ENCODE measurements at regions not wholly inside any gene's neighbourhood (a gene's known extent, or its start where the extent isn't known, plus 50 kb on each side); places are given as distances from the start of the nearest gene placed in this dataset.

GRCh38 chr10:78547397-78547796 is 513.7 kb downstream of the RPS24 start:
- no peak overlapping the region for H3K27ac ChIP-seq (ENCODE audit: low read length)
- no CpG with 5 or more reads among the region's 6 CpGs for WGBS (ENCODE audit: insufficient coverage, low lambda C conversion rate)
- H3K4me1 ChIP-seq (ENCODE audit: control insufficient read depth, insufficient read depth, low read length) = peaks cover 34% of the 10 kb centered on the region
- DNase-seq = peak in 1 of 2 donors; percentile 43
- no peaks in the 10 kb centered on the region for H3K27me3 ChIP-seq (ENCODE audit: control insufficient read depth, insufficient read depth, low read length)
- H3K36me3 ChIP-seq (ENCODE audit: control insufficient read depth, insufficient read depth, low read length) = no peaks in the 10 kb centered on the region
- no peaks in the 10 kb centered on the region for H3K9me3 ChIP-seq (ENCODE audit: control insufficient read depth, low read depth, low read length)
- H3K4me3 ChIP-seq (ENCODE audit: low read length) = no peak overlapping the region

- Histone ChIP-seq H3K27me3 (ENCODE audit: control insufficient read depth, insufficient read depth, low read length) (no peaks in the 10 kb centered on the region), H3K4me1 (ENCODE audit: control insufficient read depth, insufficient read depth, low read length) (peaks cover 36% of the 10 kb centered on the region), H3K4me3 (ENCODE audit: low read length) (no peak overlapping the region), H3K36me3 (ENCODE audit: control insufficient read depth, insufficient read depth, low read length) (no peaks in the 10 kb centered on the region), H3K27ac (ENCODE audit: low read length) (no peak overlapping the region), H3K9me3 (ENCODE audit: control insufficient read depth, low read depth, low read length) (no peaks in the 10 kb centered on the region)
- DNase-seq = no peak
Observed at GRCh38 chr10:78547905-78548304, 514.2 kb downstream of the RPS24 start.

GRCh38 chr10:78548369-78548768 is 514.7 kb downstream of the RPS24 start:
- H3K27me3 ChIP-seq (ENCODE audit: control insufficient read depth, insufficient read depth, low read length) = no peaks in the 10 kb centered on the region
- H3K9me3 ChIP-seq (ENCODE audit: control insufficient read depth, low read depth, low read length) = no peaks in the 10 kb centered on the region
- no peaks in the 10 kb centered on the region for H3K36me3 ChIP-seq (ENCODE audit: control insufficient read depth, insufficient read depth, low read length)
- H3K27ac ChIP-seq (ENCODE audit: low read length) = no peak overlapping the region
- no peak for DNase-seq
- H3K4me1 ChIP-seq (ENCODE audit: control insufficient read depth, insufficient read depth, low read length) = peaks cover 38% of the 10 kb centered on the region
- 90% methylated on average over 2 of the region's 3 CpGs for WGBS (ENCODE audit: insufficient coverage, low lambda C conversion rate)
- H3K4me3 ChIP-seq (ENCODE audit: low read length) = no peak overlapping the region

GRCh38 chr10:78549140-78549935 is 515.7 kb downstream of the RPS24 start:
- Histone ChIP-seq H3K4me1 (ENCODE audit: control insufficient read depth, insufficient read depth, low read length) (peaks cover 29% of the 10 kb centered on the region), H3K36me3 (ENCODE audit: control insufficient read depth, insufficient read depth, low read length) (no peaks in the 10 kb centered on the region), H3K27ac (ENCODE audit: low read length) (no peak overlapping the region), H3K4me3 (ENCODE audit: low read length) (no peak overlapping the region), H3K9me3 (ENCODE audit: control insufficient read depth, low read depth, low read length) (no peaks in the 10 kb centered on the region), H3K27me3 (ENCODE audit: control insufficient read depth, insufficient read depth, low read length) (no peaks in the 10 kb centered on the region)
- WGBS (ENCODE audit: insufficient coverage, low lambda C conversion rate) = 74% methylated on average over 2 of the region's 9 CpGs
- DNase-seq = no peak

GRCh38 chr10:78550090-78550489 is 516.4 kb downstream of the RPS24 start:
- H3K9me3 ChIP-seq (ENCODE audit: control insufficient read depth, low read depth, low read length) = no peaks in the 10 kb centered on the region
- peak in 1 of 2 donors; percentile 62 for DNase-seq
- no CpG with 5 or more reads among the region's 4 CpGs for WGBS (ENCODE audit: insufficient coverage, low lambda C conversion rate)
- no peaks in the 10 kb centered on the region for H3K36me3 ChIP-seq (ENCODE audit: control insufficient read depth, insufficient read depth, low read length)
- H3K4me1 ChIP-seq (ENCODE audit: control insufficient read depth, insufficient read depth, low read length) = peaks cover 29% of the 10 kb centered on the region
- no peaks in the 10 kb centered on the region for H3K27me3 ChIP-seq (ENCODE audit: control insufficient read depth, insufficient read depth, low read length)
- H3K27ac ChIP-seq (ENCODE audit: low read length) = peak overlapping the region; percentile 86
- H3K4me3 ChIP-seq (ENCODE audit: low read length) = no peak overlapping the region

GRCh38 chr10:78550716-78551115 is 517.1 kb downstream of the RPS24 start:
- peak overlapping the region; percentile 86 for H3K27ac ChIP-seq (ENCODE audit: low read length)
- no peaks in the 10 kb centered on the region for H3K27me3 ChIP-seq (ENCODE audit: control insufficient read depth, insufficient read depth, low read length)
- H3K36me3 ChIP-seq (ENCODE audit: control insufficient read depth, insufficient read depth, low read length) = no peaks in the 10 kb centered on the region
- WGBS (ENCODE audit: insufficient coverage, low lambda C conversion rate) = 20% methylated on average over 2 of the region's 4 CpGs
- no peak overlapping the region for H3K4me3 ChIP-seq (ENCODE audit: low read length)
- H3K9me3 ChIP-seq (ENCODE audit: control insufficient read depth, low read depth, low read length) = no peaks in the 10 kb centered on the region
- DNase-seq = peak in 1 of 2 donors; percentile 65
- peaks cover 29% of the 10 kb centered on the region for H3K4me1 ChIP-seq (ENCODE audit: control insufficient read depth, insufficient read depth, low read length)

GRCh38 chr10:78551184-78552005 is 517.4 kb upstream of the ZMIZ1 start:
- no CpG with 5 or more reads among the region's 10 CpGs for whole genome bisulfite sequencing (ENCODE audit: insufficient coverage, low lambda C conversion rate)
- Histone ChIP-seq H3K27me3 (ENCODE audit: control insufficient read depth, insufficient read depth, low read length) (no peaks in the 10 kb centered on the region), H3K36me3 (ENCODE audit: control insufficient read depth, insufficient read depth, low read length) (no peaks in the 10 kb centered on the region), H3K4me3 (ENCODE audit: low read length) (no peak overlapping the region), H3K27ac (ENCODE audit: low read length) (peak overlapping the region; percentile 86), H3K4me1 (ENCODE audit: control insufficient read depth, insufficient read depth, low read length) (peaks cover 29% of the 10 kb centered on the region), H3K9me3 (ENCODE audit: control insufficient read depth, low read depth, low read length) (no peaks in the 10 kb centered on the region)
- DNase-seq = peak; percentile 82 to 94

- peak overlapping the region; percentile 86 for H3K27ac ChIP-seq (ENCODE audit: low read length)
- no peaks in the 10 kb centered on the region for H3K27me3 ChIP-seq (ENCODE audit: control insufficient read depth, insufficient read depth, low read length)
- H3K4me1 ChIP-seq (ENCODE audit: control insufficient read depth, insufficient read depth, low read length) = peaks cover 29% of the 10 kb centered on the region
- DNase-seq = peak; percentile 60 to 61
- no peak overlapping the region for H3K4me3 ChIP-seq (ENCODE audit: low read length)
- WGBS (ENCODE audit: insufficient coverage, low lambda C conversion rate) = no CpG with 5 or more reads among the region's 7 CpGs
- H3K9me3 ChIP-seq (ENCODE audit: control insufficient read depth, low read depth, low read length) = no peaks in the 10 kb centered on the region
- H3K36me3 ChIP-seq (ENCODE audit: control insufficient read depth, insufficient read depth, low read length) = no peaks in the 10 kb centered on the region
Observed at GRCh38 chr10:78552261-78552811, 516.4 kb upstream of the ZMIZ1 start.

GRCh38 chr10:78553792-78554191 is 515.0 kb upstream of the ZMIZ1 start:
- Histone ChIP-seq H3K4me3 (ENCODE audit: low read length) (no peak overlapping the region), H3K27ac (ENCODE audit: low read length) (no peak overlapping the region), H3K36me3 (ENCODE audit: control insufficient read depth, insufficient read depth, low read length) (no peaks in the 10 kb centered on the region), H3K27me3 (ENCODE audit: control insufficient read depth, insufficient read depth, low read length) (no peaks in the 10 kb centered on the region), H3K4me1 (ENCODE audit: control insufficient read depth, insufficient read depth, low read length) (peaks cover 29% of the 10 kb centered on the region), H3K9me3 (ENCODE audit: control insufficient read depth, low read depth, low read length) (no peaks in the 10 kb centered on the region)
- 100% methylated on average over 1 of the region's 3 CpGs for WGBS (ENCODE audit: insufficient coverage, low lambda C conversion rate)
- no peak for DNase-seq

- Histone ChIP-seq H3K36me3 (ENCODE audit: control insufficient read depth, insufficient read depth, low read length) (no peaks in the 10 kb centered on the region), H3K27me3 (ENCODE audit: control insufficient read depth, insufficient read depth, low read length) (no peaks in the 10 kb centered on the region), H3K9me3 (ENCODE audit: control insufficient read depth, low read depth, low read length) (no peaks in the 10 kb centered on the region), H3K4me3 (ENCODE audit: low read length) (no peak overlapping the region), H3K27ac (ENCODE audit: low read length) (no peak overlapping the region), H3K4me1 (ENCODE audit: control insufficient read depth, insufficient read depth, low read length) (peaks cover 29% of the 10 kb centered on the region)
- WGBS (ENCODE audit: insufficient coverage, low lambda C conversion rate) = no CpG with 5 or more reads among the region's 2 CpGs
- no peak for DNase-seq
Observed at GRCh38 chr10:78555128-78555527, 513.6 kb upstream of the ZMIZ1 start.
